Fibroblast of villous mesenchyme (primary cell): ENCODE measurements at regions not wholly inside any gene's neighbourhood (a gene's known extent, or its start where the extent isn't known, plus 50 kb on each side); places are given as distances from the start of the nearest gene placed in this dataset.

Experiments used
- DNase-seq: peaks from one replicate; pipeline ENCODE4 v3.0.0-alpha.2; 2010; ENCODE audit warnings: low read depth
- H3K4me3 ChIP-seq: 2 replicates; pipeline ENCODE4 v1.5.1; 2011; ENCODE audit warnings: low read depth, mild to moderate bottlenecking, low read length
- TF ChIP-seq, protein P1 (sequence below): IDR thresholded peaks from 2 replicates; pipeline ENCODE4 v1.5.1; 2012; ENCODE audit warnings: low read depth, mild to moderate bottlenecking, low read length; ENCODE audit not compliant: insufficient read depth

DNA sequence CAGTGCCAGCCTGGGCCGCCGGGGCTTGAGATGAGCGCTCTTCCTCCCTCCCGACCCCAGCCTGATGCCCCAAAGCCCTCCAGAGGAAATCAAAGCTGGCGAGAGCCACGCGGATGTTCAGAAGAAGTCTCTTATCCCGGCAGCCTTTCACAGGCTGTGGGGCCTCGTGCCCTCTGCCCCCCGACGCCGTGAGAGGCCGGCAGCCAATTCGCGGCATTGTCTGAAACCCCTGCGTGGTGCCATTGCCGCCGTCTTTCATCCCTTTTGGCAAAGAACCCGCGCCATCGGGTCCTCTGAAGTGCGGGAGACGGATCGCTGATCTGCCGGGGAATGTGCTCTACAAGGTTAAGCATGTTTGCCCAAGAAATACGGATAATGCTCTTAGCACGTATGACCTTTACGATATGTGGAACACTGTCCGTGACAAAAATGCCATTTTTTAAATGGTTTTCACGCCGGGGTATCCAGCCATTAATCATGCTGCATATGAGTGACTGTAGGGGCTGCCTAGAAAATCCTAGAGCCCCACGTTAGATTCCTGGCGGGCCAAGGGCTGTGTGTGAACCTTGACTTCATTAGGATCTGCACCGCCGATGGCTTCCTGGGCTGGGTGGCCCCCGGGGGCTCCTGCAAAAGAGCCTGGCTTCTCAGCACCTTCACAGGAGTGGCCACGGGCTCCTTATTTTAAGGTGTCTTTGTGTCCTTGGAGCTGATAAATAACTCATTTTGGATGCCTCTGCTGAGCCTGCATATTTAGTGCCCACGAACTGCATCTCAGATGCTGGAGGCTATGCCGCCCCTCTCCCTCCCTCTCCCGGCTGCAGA lies 165.1 kb upstream of the TNRC6C start:
- H3K4me3 ChIP-seq = no peak overlapping the region
- TF ChIP-seq, protein P1, sequence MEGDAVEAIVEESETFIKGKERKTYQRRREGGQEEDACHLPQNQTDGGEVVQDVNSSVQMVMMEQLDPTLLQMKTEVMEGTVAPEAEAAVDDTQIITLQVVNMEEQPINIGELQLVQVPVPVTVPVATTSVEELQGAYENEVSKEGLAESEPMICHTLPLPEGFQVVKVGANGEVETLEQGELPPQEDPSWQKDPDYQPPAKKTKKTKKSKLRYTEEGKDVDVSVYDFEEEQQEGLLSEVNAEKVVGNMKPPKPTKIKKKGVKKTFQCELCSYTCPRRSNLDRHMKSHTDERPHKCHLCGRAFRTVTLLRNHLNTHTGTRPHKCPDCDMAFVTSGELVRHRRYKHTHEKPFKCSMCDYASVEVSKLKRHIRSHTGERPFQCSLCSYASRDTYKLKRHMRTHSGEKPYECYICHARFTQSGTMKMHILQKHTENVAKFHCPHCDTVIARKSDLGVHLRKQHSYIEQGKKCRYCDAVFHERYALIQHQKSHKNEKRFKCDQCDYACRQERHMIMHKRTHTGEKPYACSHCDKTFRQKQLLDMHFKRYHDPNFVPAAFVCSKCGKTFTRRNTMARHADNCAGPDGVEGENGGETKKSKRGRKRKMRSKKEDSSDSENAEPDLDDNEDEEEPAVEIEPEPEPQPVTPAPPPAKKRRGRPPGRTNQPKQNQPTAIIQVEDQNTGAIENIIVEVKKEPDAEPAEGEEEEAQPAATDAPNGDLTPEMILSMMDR = no peak
- DNase-seq = no peak

DNA sequence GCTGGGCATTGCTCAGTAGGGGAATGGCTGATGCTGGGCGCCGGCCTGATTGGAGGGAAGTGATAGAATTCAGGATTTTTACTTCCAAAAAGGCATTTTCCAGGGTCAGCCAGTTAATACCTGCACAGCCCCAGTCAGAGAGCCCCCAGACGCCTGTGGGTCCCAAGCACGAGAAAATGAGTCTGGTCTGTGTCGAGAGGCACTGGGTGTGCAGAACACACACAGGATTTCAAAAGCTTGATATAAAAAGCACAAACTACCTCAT lies 164.6 kb upstream of the TNRC6C start:
- DNase-seq = no peak
- TF ChIP-seq, protein P1 = no peak

DNA sequence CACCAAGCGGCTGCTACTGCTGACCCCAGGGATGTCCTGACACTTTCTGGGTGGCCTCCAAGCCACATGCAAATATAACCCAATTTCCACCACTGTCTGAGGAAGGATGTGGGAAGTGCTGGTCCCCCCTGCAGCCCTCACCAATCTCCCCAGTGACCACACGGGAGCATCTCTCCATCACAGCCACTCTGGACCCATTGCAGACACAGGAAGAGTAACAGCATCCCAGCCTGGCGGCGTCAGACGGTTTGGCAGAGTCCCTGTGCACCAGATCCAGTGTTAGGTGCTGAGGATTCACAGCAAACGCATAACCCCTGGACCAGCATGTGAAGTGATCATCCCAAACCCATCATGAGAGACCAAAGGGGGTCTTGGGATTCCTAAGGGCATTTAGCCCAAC lies 163.7 kb upstream of the TNRC6C start:
- no peak overlapping the region for H3K4me3 ChIP-seq
- no peak for DNase-seq
- TF ChIP-seq, protein P1 = no peak

More for the DNA sequence above, 164.6 kb upstream of the TNRC6C start:
- H3K4me3 ChIP-seq = no peak overlapping the region

DNA sequence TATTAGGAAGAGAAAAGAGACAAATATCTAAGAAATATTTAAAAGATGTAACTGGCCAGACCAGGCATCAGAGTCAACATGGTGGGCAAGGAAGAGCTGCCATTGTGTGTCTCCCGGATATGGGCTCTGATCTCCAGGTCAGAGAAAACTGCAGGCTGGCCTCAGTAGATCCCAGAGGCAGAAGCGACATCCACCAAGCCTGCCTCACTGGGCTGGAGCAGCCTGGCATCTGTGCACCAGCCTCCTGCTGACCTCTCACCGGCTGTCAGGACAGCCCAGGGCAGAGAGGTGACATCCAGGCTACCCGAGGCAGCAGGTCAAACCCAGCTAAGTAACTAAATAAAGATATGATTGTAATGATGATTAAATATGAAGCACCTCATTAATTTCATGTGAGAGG lies 162.8 kb upstream of the TNRC6C start:
- TF ChIP-seq, protein P1 = no peak
- no peak overlapping the region for H3K4me3 ChIP-seq
- no peak for DNase-seq

DNA sequence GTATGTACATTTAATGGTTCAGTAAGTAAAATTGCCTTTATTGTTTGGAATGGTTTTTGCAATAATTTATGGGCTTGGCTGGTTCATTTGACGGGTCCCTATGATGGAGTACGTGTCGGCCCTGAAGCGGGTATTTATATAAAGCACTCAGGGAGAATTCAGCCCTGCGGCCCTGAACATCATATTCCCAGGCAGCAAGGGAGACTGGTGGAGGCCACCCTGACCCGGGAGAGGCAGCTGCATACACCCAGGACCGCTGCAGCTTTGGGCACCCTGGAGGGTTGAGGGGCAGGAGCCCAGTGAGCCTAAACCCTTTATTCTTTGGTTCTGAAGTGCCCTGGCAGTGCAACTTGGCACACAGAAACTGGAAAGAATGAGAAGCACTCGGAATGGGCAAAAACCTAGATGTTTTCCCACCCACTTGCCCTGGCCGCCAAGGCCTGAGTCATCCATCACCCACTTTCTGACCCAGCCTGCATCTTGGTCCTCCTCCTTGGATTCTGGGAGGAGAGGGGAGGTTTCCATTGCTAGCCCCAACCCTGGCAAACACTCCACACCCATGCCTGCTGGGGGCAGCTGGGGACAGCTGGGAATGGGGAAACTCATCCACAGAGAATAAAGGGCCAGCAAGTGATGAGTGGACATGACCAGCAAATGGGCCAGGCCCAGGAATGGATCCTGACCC lies 162.2 kb upstream of the TNRC6C start:
- DNase-seq = no peak
- TF ChIP-seq, protein P1 = no peak

DNA sequence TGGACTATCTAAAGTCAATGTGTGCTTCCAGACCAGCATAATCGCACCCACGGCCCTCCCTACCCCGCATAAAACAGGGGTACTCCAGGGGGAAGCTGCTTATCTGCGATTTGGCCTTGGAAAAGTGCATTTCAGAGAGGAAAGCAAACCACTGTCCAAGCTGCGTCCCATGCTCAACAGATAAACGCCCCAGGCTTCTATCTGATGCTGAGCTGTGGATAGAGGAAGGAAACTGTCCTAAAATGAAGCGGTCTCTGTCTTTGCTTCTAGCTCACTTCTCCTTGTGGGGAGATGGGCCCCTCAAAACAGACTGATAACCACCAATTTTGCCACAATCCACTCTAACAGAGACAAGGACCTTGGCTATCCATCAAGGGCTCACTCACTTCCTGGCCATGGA lies 160.5 kb upstream of the TNRC6C start:
- TF ChIP-seq, protein P1 = no peak
- H3K4me3 ChIP-seq = no peak overlapping the region
- DNase-seq = no peak

More for the DNA sequence above, 162.2 kb upstream of the TNRC6C start:
- no peak overlapping the region for H3K4me3 ChIP-seq
